ENCODE measurements at regions not wholly inside any gene's neighbourhood (a gene's known extent, or its start where the extent isn't known, plus 50 kb on each side); places are given as distances from the start of the nearest gene placed in this dataset.
"Not testable (repeated sequence)": the region's sequence is repeated elsewhere in the genome, so short reads cannot be mapped to it uniquely, and the experiment has no call there.

GRCh38 chr5:21336478-21336877, 1348.5 kb upstream of the CDH18 start:
- not testable (repeated sequence) for H3K27ac ChIP-seq

GRCh38 chr5:21315376-21315775, 1327.4 kb upstream of the CDH18 start:
- not testable (repeated sequence) for H3K27ac ChIP-seq

- not testable (repeated sequence) for H3K27ac ChIP-seq
Measured at GRCh38 chr5:21301205-21301604, 1313.2 kb upstream of the CDH18 start.

GRCh38 chr5:21274361-21274760, 1286.4 kb upstream of the CDH18 start:
- not testable (repeated sequence) for H3K27ac ChIP-seq

GRCh38 chr5:21263361-21263760, 1275.4 kb upstream of the CDH18 start:
- no peak overlapping the region for H3K27ac ChIP-seq
- TF ChIP-seq ZFX (IDR thresholded peaks at IDR 0.05; ENCODE audit: borderline replicate concordance) (no peak), CTCF (IDR thresholded peaks at IDR 0.05) (no peak)

- TF ChIP-seq CTCF (IDR thresholded peaks at IDR 0.05) = no peak
- TF ChIP-seq ZFX (IDR thresholded peaks at IDR 0.05; ENCODE audit: borderline replicate concordance) = no peak
- H3K27ac ChIP-seq = no peak overlapping the region
Measured at GRCh38 chr5:21254161-21254560, 1266.2 kb upstream of the CDH18 start.

- TF ChIP-seq CTCF (IDR thresholded peaks at IDR 0.05) = no peak
- no peak for TF ChIP-seq ZFX (IDR thresholded peaks at IDR 0.05; ENCODE audit: borderline replicate concordance)
- no peak overlapping the region for H3K27ac ChIP-seq
Measured at GRCh38 chr5:21244982-21245381, 1257.0 kb upstream of the CDH18 start.

- TF ChIP-seq ZFX (IDR thresholded peaks at IDR 0.05; ENCODE audit: borderline replicate concordance) (no peak), CTCF (IDR thresholded peaks at IDR 0.05) (no peak)
- H3K27ac ChIP-seq = no peak overlapping the region
Measured at GRCh38 chr5:21238786-21239185, 1250.8 kb upstream of the CDH18 start.

GRCh38 chr5:21237461-21237860, 1249.5 kb upstream of the CDH18 start:
- no peak for TF ChIP-seq CTCF (IDR thresholded peaks at IDR 0.05)
- TF ChIP-seq ZFX (IDR thresholded peaks at IDR 0.05; ENCODE audit: borderline replicate concordance) = no peak
- no peak overlapping the region for H3K27ac ChIP-seq

GRCh38 chr5:21236971-21237427, 1249.0 kb upstream of the CDH18 start:
- TF ChIP-seq CTCF (IDR thresholded peaks at IDR 0.05) (no peak), ZFX (IDR thresholded peaks at IDR 0.05; ENCODE audit: borderline replicate concordance) (no peak)
- no peak overlapping the region for H3K27ac ChIP-seq
